B cell (primary cell): ENCODE measurements at regions not wholly inside any gene's neighbourhood (a gene's known extent, or its start where the extent isn't known, plus 50 kb on each side); places are given as distances from the start of the nearest gene placed in this dataset.

Experiments
- ATAC-seq: fragments of 200-7000 bp; cut with Tn5 transposase; one replicate; pipeline ENCODE4 v1.10.0; 2021; ENCODE audit warnings: low read depth, mild to moderate bottlenecking, moderate number of reproducible peaks, moderate library complexity
- CTCF ChIA-PET: fragments of 350-600 bp; sonication (Branson Sonifier 250); formaldehyde crosslinking; loops from one replicate; lab custom pipeline; 2021; ENCODE audit warnings: antibody characterized with exemption, inconsistent platforms; lab: Charles Lee
- POLR2A ChIA-PET: fragments of 350-600 bp; sonication (Branson Sonifier 250); formaldehyde crosslinking; loops from one replicate; lab custom pipeline; 2021; ENCODE audit warnings: antibody characterized with exemption; lab: Charles Lee
- DNase-seq: peaks from one replicate; pipeline ENCODE4 v3.0.0; 2013
- H2AFZ ChIP-seq: 2 replicates; pipeline ENCODE4 v1.6.1; 2012; ENCODE audit warnings: mild to moderate bottlenecking, low read depth, low read length; ENCODE audit not compliant: insufficient read depth, poor library complexity, severe bottlenecking
- H3K27ac ChIP-seq, 2 donors: 1 replicate in 1 of 2; 2 replicates in 1 of 2; pipeline ENCODE4 v1.5.1; 2012 to 2013; ENCODE audit warnings: low read length in 2 of 2, mild to moderate bottlenecking in 2 of 2, moderate library complexity in 1 of 2
- H3K27me3 ChIP-seq, 4 experiments: fragments of 200-600 bp in 1 of 4; sonication (generic) in 1 of 4; replicated peaks in 1 of 4; 1 replicate in 2 of 4; 2 replicates in 2 of 4; pipeline versions ENCODE4 v1.6.1 to v1.7.0; 2013 to 2016; ENCODE audit warnings: low read length in 3 of 4, mild to moderate bottlenecking in 2 of 4, mixed read lengths in 1 of 4, moderate library complexity in 1 of 4; ENCODE audit not compliant: insufficient read depth in 4 of 4, control insufficient read depth in 3 of 4; ENCODE audit errors: control extremely low read depth in 1 of 4
- H3K36me3 ChIP-seq, 2 experiments: replicated peaks in 1 of 2; 1 replicate in 1 of 2; 2 replicates in 1 of 2; pipeline versions ENCODE4 v1.6.1 to v1.7.1; 2013; ENCODE audit warnings: low read length in 1 of 2; ENCODE audit not compliant: insufficient read depth in 2 of 2, control insufficient read depth in 1 of 2; ENCODE audit errors: control extremely low read depth in 1 of 2, extremely low read depth in 1 of 2
- H3K4me1 ChIP-seq, 2 donors: fragments of 200-600 bp in 1 of 2; sonication (generic) in 1 of 2; 1 replicate in 1 of 2; 2 replicates in 1 of 2; pipeline versions ENCODE4 v1.5.1 to v1.6.1; 2013 to 2017; ENCODE audit warnings: low read length in 2 of 2; ENCODE audit not compliant: control insufficient read depth in 2 of 2, insufficient read depth in 2 of 2
- H3K4me2 ChIP-seq: replicated peaks from 2 replicates; pipeline ENCODE3; 2012; ENCODE audit warnings: mild to moderate bottlenecking, low read depth, low read length; ENCODE audit not compliant: poor library complexity, severe bottlenecking
- H3K4me3 ChIP-seq, 5 experiments: fragments of 200-600 bp in 1 of 5; sonication (generic) in 1 of 5; 1 replicate in 3 of 5; 2 replicates in 2 of 5; pipeline versions ENCODE4 v1.5.1 to v1.7.0; 2011 to 2016; ENCODE audit warnings: low read length in 4 of 5, mild to moderate bottlenecking in 4 of 5, low read depth in 2 of 5, control low read depth in 1 of 5, moderate library complexity in 1 of 5; ENCODE audit not compliant: insufficient read depth in 1 of 5; ENCODE audit errors: control extremely low read depth in 1 of 5, extremely low read depth in 1 of 5
- H3K79me2 ChIP-seq: fragments of 200-600 bp; sonication (generic); one replicate; pipeline ENCODE4 v1.6.0; 2016; ENCODE audit warnings: low read length; ENCODE audit not compliant: control insufficient read depth, insufficient read depth
- H3K9ac ChIP-seq: fragments of 200-600 bp; sonication (generic); 2 replicates; pipeline ENCODE4 v1.6.1; 2017; ENCODE audit warnings: mild to moderate bottlenecking, low read length, moderate library complexity
- H3K9me3 ChIP-seq, 3 donors: one replicate each; pipeline versions ENCODE4 v1.6.1 to v1.7.1; 2013; ENCODE audit warnings: low read length in 2 of 3; ENCODE audit not compliant: control insufficient read depth in 2 of 3, insufficient read depth in 1 of 3; ENCODE audit errors: control extremely low read depth in 1 of 3
- H4K20me1 ChIP-seq: 2 replicates; pipeline ENCODE4 v1.6.0; 2012; ENCODE audit warnings: mild to moderate bottlenecking, low read length; ENCODE audit not compliant: insufficient read depth, control insufficient read depth, poor library complexity, severe bottlenecking
- H3K27ac Mint-ChIP-seq: one replicate; pipeline ENCODE4 v1.8.0; 2021; ENCODE audit warnings: mixed read lengths
- H3K27me3 Mint-ChIP-seq: one replicate; pipeline ENCODE4 v1.8.0; 2021; ENCODE audit warnings: mixed read lengths
- H3K4me1 Mint-ChIP-seq: one replicate; pipeline ENCODE4 v1.8.0; 2021; ENCODE audit warnings: mixed read lengths
- H3K4me3 Mint-ChIP-seq: one replicate; pipeline ENCODE4 v1.8.0; 2021; ENCODE audit warnings: mixed read lengths
- H3K9me3 Mint-ChIP-seq: one replicate; pipeline ENCODE4 v1.8.0; 2022; ENCODE audit warnings: mixed read lengths; ENCODE audit not compliant: insufficient read depth
- EZH2 ChIP-seq: IDR thresholded peaks from 2 replicates; pipeline ENCODE4 v1.6.1; 2012; ENCODE audit warnings: borderline replicate concordance, low read depth, mild to moderate bottlenecking, moderate library complexity, low read length; ENCODE audit not compliant: insufficient read depth, poor library complexity, severe bottlenecking
- WGBS: methylation state at CpG from one replicate; pipeline ENCODE4 v1.1.5; 2013; ENCODE audit warnings: missing lambda C conversion rate; ENCODE audit not compliant: insufficient coverage; 5-methylcytosine and 5-hydroxymethylcytosine counted together
- intact Hi-C: fragments of 100-400 bp; cut with micrococcal nuclease; formaldehyde crosslinking; loops from one replicate; pipeline ENCODE4 v1.10.0; 2022
- TF ChIP-seq, protein P1 (sequence below): fragments of 200-600 bp; IDR thresholded peaks from one replicate; pipeline ENCODE4 v1.8.0; 2022; ENCODE audit warnings: antibody characterized with exemption, mild to moderate bottlenecking

DNA sequence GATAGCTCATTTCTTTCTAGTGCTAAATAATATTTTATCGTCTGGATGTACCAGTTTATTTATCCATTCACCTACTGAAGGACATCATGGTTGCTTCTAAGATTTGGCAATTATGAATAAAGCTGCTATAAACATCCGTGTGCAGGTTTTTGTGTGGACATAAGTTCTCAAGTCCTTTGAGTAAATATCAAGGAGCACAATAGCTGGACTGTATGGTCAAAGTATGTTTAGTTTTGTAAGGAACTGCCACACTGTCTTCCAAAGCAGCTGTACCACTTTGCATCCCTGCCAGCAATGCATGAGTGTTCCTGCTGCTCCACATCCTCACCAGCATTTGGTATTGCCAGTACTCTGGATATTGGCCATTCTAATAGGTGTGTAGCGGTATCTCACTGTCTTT is 447.4 kb downstream of the MED13L start:
- WGBS: 100% methylated on average over 1 of the region's 3 CpGs
- no peaks in the 10 kb centered on the region for H3K36me3 ChIP-seq
- no peak overlapping the region for H3K4me3 Mint-ChIP-seq
- no peak overlapping the region for H3K4me3 ChIP-seq
- no peaks in the 10 kb centered on the region for H4K20me1 ChIP-seq
- peaks cover 0 to 4% (median 2%) of the 10 kb centered on the region in 3 donors for H3K9me3 ChIP-seq
- no peak overlapping the region for H2AFZ ChIP-seq
- H3K27ac Mint-ChIP-seq: no peak overlapping the region
- TF ChIP-seq, protein P1, sequence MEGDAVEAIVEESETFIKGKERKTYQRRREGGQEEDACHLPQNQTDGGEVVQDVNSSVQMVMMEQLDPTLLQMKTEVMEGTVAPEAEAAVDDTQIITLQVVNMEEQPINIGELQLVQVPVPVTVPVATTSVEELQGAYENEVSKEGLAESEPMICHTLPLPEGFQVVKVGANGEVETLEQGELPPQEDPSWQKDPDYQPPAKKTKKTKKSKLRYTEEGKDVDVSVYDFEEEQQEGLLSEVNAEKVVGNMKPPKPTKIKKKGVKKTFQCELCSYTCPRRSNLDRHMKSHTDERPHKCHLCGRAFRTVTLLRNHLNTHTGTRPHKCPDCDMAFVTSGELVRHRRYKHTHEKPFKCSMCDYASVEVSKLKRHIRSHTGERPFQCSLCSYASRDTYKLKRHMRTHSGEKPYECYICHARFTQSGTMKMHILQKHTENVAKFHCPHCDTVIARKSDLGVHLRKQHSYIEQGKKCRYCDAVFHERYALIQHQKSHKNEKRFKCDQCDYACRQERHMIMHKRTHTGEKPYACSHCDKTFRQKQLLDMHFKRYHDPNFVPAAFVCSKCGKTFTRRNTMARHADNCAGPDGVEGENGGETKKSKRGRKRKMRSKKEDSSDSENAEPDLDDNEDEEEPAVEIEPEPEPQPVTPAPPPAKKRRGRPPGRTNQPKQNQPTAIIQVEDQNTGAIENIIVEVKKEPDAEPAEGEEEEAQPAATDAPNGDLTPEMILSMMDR: no peak
- TF ChIP-seq EZH2: no peak
- POLR2A ChIA-PET: no interaction called here
- no peak overlapping the region for H3K27ac ChIP-seq
- CTCF ChIA-PET: no interaction called here
- DNase-seq (no peak), ATAC-seq (no peak)
- H3K27me3 Mint-ChIP-seq: no peaks in the 10 kb centered on the region
- H3K9me3 Mint-ChIP-seq: no peaks in the 10 kb centered on the region
- no peak overlapping the region for H3K9ac ChIP-seq
- no peaks in the 10 kb centered on the region for H3K4me1 Mint-ChIP-seq
- no peaks in the 10 kb centered on the region for H3K27me3 ChIP-seq
- H3K4me2 ChIP-seq: no peak overlapping the region
- H3K4me1 ChIP-seq: no peaks in the 10 kb centered on the region
- intact Hi-C loops: no loop called here
- H3K79me2 ChIP-seq: no peaks in the 10 kb centered on the region

DNA sequence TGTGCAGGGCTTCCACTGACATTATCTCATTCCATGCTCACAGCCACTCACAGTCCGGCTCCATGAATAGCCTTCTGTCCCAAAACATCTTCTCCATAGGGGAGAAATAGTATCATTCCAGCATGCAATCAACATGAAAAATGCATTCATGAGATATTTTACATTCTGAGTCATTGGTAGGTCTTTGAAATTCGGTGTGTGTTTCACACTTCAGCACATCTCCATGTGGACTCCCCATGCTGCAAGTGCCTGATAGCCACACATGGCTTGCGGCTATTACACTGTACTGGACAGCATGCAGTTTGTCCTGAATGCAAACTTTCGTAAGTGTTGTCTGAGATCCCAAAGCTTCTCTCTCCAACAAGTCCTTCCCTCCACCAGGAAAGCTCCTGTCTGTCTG is 449.3 kb downstream of the MED13L start:
- no peak for DNase-seq
- no peaks in the 10 kb centered on the region for H3K9me3 Mint-ChIP-seq
- no peaks in the 10 kb centered on the region for H3K4me1 Mint-ChIP-seq
- TF ChIP-seq, protein P1: no peak
- no peaks in the 10 kb centered on the region for H3K27me3 ChIP-seq
- WGBS: 89% methylated on average over 3 of the region's 4 CpGs
- H3K4me3 Mint-ChIP-seq: no peak overlapping the region
- no peaks in the 10 kb centered on the region for H3K79me2 ChIP-seq
- no peaks in the 10 kb centered on the region for H3K4me1 ChIP-seq
- POLR2A ChIA-PET: no interaction called here
- no peak overlapping the region for H3K27ac ChIP-seq
- no peaks in the 10 kb centered on the region for H3K36me3 ChIP-seq
- H3K4me2 ChIP-seq: no peak overlapping the region
- H3K27me3 Mint-ChIP-seq: peaks cover 10% of the 10 kb centered on the region
- CTCF ChIA-PET: no interaction called here
- no peak overlapping the region for H3K9ac ChIP-seq
- no peak overlapping the region for H3K27ac Mint-ChIP-seq
- no peak overlapping the region for H3K4me3 ChIP-seq
- intact Hi-C loops: no loop called here
- H3K9me3 ChIP-seq: peaks cover 0 to 8% (median 0%) of the 10 kb centered on the region in 3 donors
- H4K20me1 ChIP-seq: no peaks in the 10 kb centered on the region
- ATAC-seq: no peak
- no peak overlapping the region for H2AFZ ChIP-seq
